ENCODE measurements at regions not wholly inside any gene's neighbourhood (a gene's known extent, or its start where the extent isn't known, plus 50 kb on each side); places are given as distances from the start of the nearest gene placed in this dataset.

GRCh38 chr1:114282751-114283403 is 129.2 kb upstream of the SYT6 start:
- intact Hi-C loops (cut with micrococcal nuclease), result loop anchor here (1.0 to 5.0 kb wide), 3 partner anchors 64 to 451 kb away; partner anchors contain the start of gene OLFML3
- Histone ChIP-seq H3K4me2 (ENCODE audit: low read depth, low read length) (no peak overlapping the region), H4K91ac (ENCODE audit: insufficient read depth, low read depth, low read length) (no peak overlapping the region), H3K56ac (ENCODE audit: extremely low read depth, insufficient read depth, low read length) (no peak overlapping the region), H3K79me1 (ENCODE audit: low read depth in 1 of 2, low read length in 2 of 2) (no peaks in the 10 kb centered on the region), H3K23ac (ENCODE audit: low read depth, low read length) (no peak overlapping the region), H3K4me1 (ENCODE audit: control insufficient read depth, insufficient read depth, low read length) (peaks cover 2% of the 10 kb centered on the region; the same call in 1 of the 2 replicates), H3K9me3 (ENCODE audit: control insufficient read depth, insufficient read depth, low read length) (no peaks in the 10 kb centered on the region), H2BK120ac (ENCODE audit: low read depth, low read length) (no peak overlapping the region), H3K36me3 (ENCODE audit: control insufficient read depth, insufficient read depth, low read length) (no peaks in the 10 kb centered on the region), H4K8ac (ENCODE audit: low read depth in 2 of 2, low read length in 2 of 2) (no peak overlapping the region), H2AFZ (replicated peaks; ENCODE audit: low read length, poor library complexity) (no peak overlapping the region), H4K5ac (ENCODE audit: low read depth, low read length) (no peak overlapping the region), H3K18ac (ENCODE audit: low read depth, low read length) (no peak overlapping the region), H3K14ac (replicated peaks; ENCODE audit: low read depth, low read length) (no peak overlapping the region), H2AK9ac (replicated peaks; ENCODE audit: low read depth, low read length, poor library complexity) (no peak overlapping the region), H3K27me3 (ENCODE audit: control insufficient read depth, insufficient read depth, low read length) (peaks cover 6% of the 10 kb centered on the region), H3K27ac (ENCODE audit: insufficient read depth, low read length) (no peak overlapping the region), H4K20me1 (ENCODE audit: insufficient read depth, low read length) (no peaks in the 10 kb centered on the region), H3K4ac (ENCODE audit: low read depth, low read length) (no peak overlapping the region), H2AK5ac (ENCODE audit: low read depth, low read length) (no peak overlapping the region), H3K4me3 (ENCODE audit: insufficient read depth, low read depth, low read length) (no peak overlapping the region), H2BK5ac (ENCODE audit: low read depth, low read length, poor library complexity, severe bottlenecking) (no peak overlapping the region), H3K9ac (ENCODE audit: low read depth, low read length) (no peak overlapping the region), H2BK20ac (ENCODE audit: low read depth, low read length) (no peak overlapping the region), H2BK15ac (ENCODE audit: low read depth, low read length) (no peak overlapping the region), H3K9me1 (ENCODE audit: insufficient read depth, low read length) (no peaks in the 10 kb centered on the region; the same call in 1 of the 2 replicates)
- ATAC-seq (ENCODE audit: low read depth), result peak; percentile 100
- TF ChIP-seq MXI1 (IDR thresholded peaks at IDR 0.05; ENCODE audit: borderline replicate concordance, low read depth, low read length) (no peak), CTCF (conservative IDR thresholded peaks at IDR 0.05; ENCODE audit: low read depth, low read length) (peak; percentile 90), RAD21 (IDR thresholded peaks at IDR 0.05; ENCODE audit: low read length) (peak; percentile 74), BHLHE40 (IDR thresholded peaks at IDR 0.05; ENCODE audit: low read depth, low read length) (no peak), SMC3 (IDR thresholded peaks at IDR 0.05; ENCODE audit: low read depth, low read length) (peak; percentile 72)
- CTCF ChIA-PET, result interaction anchor here (0.5 to 2.1 kb wide), 24 partner anchors 8 to 763 kb away, joined by 3 to 30 read pairs (median 4); partner anchors contain the start of gene OLFML3
- in situ Hi-C loops (cut with MboI; ENCODE audit: low sequenced_read_pairs), result loop anchor here (5.0 to 25.0 kb wide), 2 partner anchors 301 to 421 kb away; partner anchors contain the start of gene PTPN22
- no TSS peak for BruUV-seq (replicated peaks)
- WGBS, 2 experiments (ENCODE audit: extremely low coverage in 2 of 2, insufficient read length in 1 of 2), result 0% methylated on average over 1 of the region's 7 CpGs; no CpG with 5 or more reads in 1 of the 2 experiments
- dilution Hi-C loops (cut with HindIII; ENCODE audit: low sequenced_read_pairs, unreplicated experiment), result no loop called here
- POLR2A ChIA-PET (ENCODE audit: unreplicated experiment), result no interaction called here
- peak; percentile 87 for DNase-seq

Measured in IMR-90 (cell line).